ENCODE measurements at regions not wholly inside any gene's neighbourhood (a gene's known extent, or its start where the extent isn't known, plus 50 kb on each side); places are given as distances from the start of the nearest gene placed in this dataset.
A peak's percentile ranks its signal among the peaks of the same experiment; 100 is the strongest.

DNA sequence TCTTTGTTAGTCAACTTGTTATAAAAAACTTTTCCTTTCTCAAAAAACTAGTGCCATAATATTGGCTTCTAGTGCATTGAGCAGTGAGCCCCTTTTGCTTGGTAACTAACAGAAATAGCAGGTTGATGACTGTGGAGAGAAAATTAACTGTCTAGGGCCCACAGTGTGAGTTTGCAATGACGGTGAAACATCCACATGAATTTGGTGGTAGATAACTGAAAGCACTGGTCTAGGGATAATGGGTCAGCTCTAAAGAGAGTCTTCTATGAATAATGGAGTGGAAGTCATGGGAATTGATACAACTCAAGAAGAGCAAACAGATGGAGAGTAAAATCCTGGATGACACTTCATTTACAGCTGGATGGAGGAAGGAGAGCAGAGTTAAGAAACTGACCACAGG is 245.4 kb downstream of the METTL4 start:
- no peak for DNase-seq (ENCODE audit: low read depth)
- no peak overlapping the region for H3K4me3 ChIP-seq (ENCODE audit: control insufficient read depth, low read depth, low read length)
- TF ChIP-seq, protein P1, sequence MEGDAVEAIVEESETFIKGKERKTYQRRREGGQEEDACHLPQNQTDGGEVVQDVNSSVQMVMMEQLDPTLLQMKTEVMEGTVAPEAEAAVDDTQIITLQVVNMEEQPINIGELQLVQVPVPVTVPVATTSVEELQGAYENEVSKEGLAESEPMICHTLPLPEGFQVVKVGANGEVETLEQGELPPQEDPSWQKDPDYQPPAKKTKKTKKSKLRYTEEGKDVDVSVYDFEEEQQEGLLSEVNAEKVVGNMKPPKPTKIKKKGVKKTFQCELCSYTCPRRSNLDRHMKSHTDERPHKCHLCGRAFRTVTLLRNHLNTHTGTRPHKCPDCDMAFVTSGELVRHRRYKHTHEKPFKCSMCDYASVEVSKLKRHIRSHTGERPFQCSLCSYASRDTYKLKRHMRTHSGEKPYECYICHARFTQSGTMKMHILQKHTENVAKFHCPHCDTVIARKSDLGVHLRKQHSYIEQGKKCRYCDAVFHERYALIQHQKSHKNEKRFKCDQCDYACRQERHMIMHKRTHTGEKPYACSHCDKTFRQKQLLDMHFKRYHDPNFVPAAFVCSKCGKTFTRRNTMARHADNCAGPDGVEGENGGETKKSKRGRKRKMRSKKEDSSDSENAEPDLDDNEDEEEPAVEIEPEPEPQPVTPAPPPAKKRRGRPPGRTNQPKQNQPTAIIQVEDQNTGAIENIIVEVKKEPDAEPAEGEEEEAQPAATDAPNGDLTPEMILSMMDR (IDR thresholded peaks at IDR 0.05; ENCODE audit: control insufficient read depth, insufficient read depth, low read depth, low read length, missing control alignments) = no peak

DNA sequence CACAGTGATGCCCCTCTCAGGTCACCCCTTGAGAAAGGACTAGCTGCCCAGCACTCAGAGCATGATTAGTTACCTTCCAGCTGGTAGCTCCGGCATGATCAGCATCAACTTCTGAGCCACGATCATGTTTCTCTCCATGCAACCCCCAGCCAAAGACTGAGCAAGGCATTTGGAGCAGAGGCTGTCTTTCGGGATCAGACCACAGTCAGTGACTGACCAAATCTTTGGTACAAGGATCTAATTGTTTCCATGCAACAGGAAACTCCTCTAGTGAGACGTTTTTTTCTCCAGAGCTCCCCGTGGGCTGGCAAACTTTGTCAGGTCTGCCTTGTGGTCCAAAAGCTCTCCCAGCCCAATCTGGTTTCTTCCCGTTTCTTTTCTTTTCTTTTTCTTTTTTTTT is 244.3 kb downstream of the METTL4 start:
- no peak for DNase-seq (ENCODE audit: low read depth)
- H3K4me3 ChIP-seq (ENCODE audit: control insufficient read depth, low read depth, low read length) = no peak overlapping the region
- TF ChIP-seq, protein P1 (IDR thresholded peaks at IDR 0.05; ENCODE audit: control insufficient read depth, insufficient read depth, low read depth, low read length, missing control alignments) = no peak

DNA sequence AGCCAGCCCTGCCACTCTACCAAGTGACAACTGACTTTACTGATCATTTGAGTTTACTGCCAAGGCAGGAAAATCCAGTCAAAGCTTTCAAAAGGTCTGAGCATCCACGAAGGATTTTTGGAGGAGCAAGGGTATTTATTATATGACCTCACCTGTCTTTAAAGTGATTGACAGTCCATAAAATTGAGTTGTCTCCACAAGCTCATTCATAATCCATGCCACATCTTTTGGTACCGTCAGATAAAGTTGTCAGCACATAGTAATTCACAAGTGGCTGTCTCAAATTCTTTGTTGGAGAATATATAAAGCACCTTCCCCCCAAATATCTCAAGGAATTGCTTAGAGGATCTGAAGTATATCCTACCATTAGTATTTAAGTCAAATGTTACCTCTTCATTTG is 240.5 kb downstream of the METTL4 start:
- no peak for DNase-seq (ENCODE audit: low read depth)

DNA sequence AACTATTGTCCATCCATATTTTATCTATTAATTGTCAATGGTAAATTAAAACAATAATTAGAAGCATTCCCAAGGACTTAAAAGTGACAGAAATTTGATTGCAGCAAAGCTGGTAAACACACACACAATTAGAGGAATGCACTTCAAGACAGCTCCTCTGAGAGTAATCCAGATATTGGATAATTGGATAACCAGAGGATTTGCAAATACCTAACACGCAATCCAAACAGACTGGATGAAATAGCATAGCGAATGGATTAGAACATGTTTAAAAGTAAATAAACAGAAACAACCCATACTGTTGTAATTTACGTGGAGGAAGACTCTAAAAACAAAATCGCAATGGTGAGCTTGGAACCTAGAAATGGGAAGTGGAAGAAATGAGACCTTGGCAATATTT is 239.8 kb downstream of the METTL4 start:
- DNase-seq (ENCODE audit: low read depth) = no peak
- H3K4me3 ChIP-seq (ENCODE audit: control insufficient read depth, low read depth, low read length) = no peak overlapping the region
- TF ChIP-seq, protein P1 (IDR thresholded peaks at IDR 0.05; ENCODE audit: control insufficient read depth, insufficient read depth, low read depth, low read length, missing control alignments) = no peak

More for the DNA sequence above, 240.5 kb downstream of the METTL4 start:
- no peak overlapping the region for H3K4me3 ChIP-seq (ENCODE audit: control insufficient read depth, low read depth, low read length)
- TF ChIP-seq, protein P1 (IDR thresholded peaks at IDR 0.05; ENCODE audit: control insufficient read depth, insufficient read depth, low read depth, low read length, missing control alignments) = no peak

DNA sequence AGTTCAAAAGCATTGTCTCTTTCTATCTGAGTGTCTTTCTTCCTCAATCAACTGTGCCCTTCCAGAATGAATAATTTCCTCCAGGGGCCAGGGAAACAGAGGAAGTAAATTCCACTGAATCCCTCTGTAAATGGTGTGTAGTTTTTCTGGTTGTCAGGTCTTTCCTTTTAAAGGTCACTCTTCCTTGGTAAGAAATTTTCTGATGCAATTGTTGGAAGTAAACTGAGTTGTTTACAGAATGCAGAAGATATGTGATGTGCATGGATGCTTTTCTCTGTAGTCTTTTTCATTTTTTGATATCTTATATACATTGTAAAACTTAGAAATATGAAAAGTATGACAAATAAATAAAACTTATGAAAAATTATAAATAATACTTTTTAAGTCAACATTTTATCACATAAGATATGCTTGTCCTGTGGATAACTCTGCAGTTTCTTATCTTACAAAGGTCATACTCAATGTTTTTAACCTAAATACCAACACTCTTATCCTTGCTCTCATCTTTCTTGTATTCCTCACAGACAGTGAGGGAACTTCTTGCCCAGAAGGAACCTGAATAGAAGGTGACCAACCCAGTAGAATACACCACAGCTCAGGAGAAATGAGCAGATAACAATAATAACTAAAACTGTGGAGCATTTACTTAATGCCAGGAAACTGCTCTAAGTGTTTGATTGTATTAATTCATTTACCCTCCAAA is 234.5 kb downstream of the METTL4 start:
- no peak for DNase-seq (ENCODE audit: low read depth)
- TF ChIP-seq, protein P1 (IDR thresholded peaks at IDR 0.05; ENCODE audit: control insufficient read depth, insufficient read depth, low read depth, low read length, missing control alignments) = no peak
- no peak overlapping the region for H3K4me3 ChIP-seq (ENCODE audit: control insufficient read depth, low read depth, low read length)

DNA sequence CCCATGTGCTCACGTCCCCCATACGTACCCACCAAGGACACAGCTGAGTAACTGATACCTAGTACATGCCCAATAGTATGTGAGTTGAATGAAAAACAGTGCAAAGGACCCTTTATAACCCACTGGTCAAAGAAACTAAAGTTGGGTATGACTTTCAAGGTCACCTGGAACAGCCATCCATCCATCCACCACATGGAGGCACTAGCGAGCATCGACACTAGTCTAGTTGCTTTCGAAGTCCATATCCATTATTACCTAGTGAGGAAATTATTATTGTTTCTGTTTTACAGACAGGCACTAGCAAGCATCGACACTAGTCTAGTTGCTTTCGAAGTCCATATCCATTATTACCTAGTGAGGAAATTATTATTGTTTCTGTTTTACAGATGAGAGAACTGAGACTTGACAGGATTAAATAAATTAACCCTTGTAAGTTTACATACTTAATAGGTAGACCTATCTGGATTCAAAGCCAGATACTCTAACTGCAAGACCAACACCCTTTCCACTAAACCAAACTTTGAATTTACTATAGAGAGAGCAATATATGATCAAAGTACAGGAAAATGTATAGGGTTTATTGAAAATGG is 233.7 kb downstream of the METTL4 start:
- no peak overlapping the region for H3K4me3 ChIP-seq (ENCODE audit: control insufficient read depth, low read depth, low read length)
- TF ChIP-seq, protein P1 (IDR thresholded peaks at IDR 0.05; ENCODE audit: control insufficient read depth, insufficient read depth, low read depth, low read length, missing control alignments) = peak; percentile 71
- DNase-seq (ENCODE audit: low read depth) = no peak

Measured in AG09309 (cell line).